Stimulated activated CD8-positive, alpha-beta memory T cell treated with anti-CD3 and anti-CD28 coated beads, Interleukin-2, amount 100 ng/mL, for 48 hours (primary cell): ENCODE measurements at regions not wholly inside any gene's neighbourhood (a gene's known extent, or its start where the extent isn't known, plus 50 kb on each side); places are given as distances from the start of the nearest gene placed in this dataset.

ENCODE experiments used
- DNase-seq, 2 donors: peaks; one replicate each; pipeline ENCODE4 v3.0.0-alpha.2; 2020; ENCODE audit warnings: low read depth in 2 of 2

GRCh38 chr5:125277494-125278154 is 531.2 kb upstream of the ZNF608 start:
- DNase-seq: no peak

- DNase-seq: no peak
Measured at GRCh38 chr5:125278711-125279110, 532.3 kb upstream of the ZNF608 start.

GRCh38 chr5:125281667-125282066 is 535.2 kb upstream of the ZNF608 start:
- DNase-seq: no peak

GRCh38 chr5:125283372-125283771 is 536.9 kb upstream of the ZNF608 start:
- DNase-seq: no peak

- DNase-seq: no peak
Measured at GRCh38 chr5:125286271-125286670, 539.8 kb upstream of the ZNF608 start.

GRCh38 chr5:125289606-125290005 is 543.2 kb upstream of the ZNF608 start:
- no peak for DNase-seq

- no peak for DNase-seq
Measured at GRCh38 chr5:125290935-125291334, 544.5 kb upstream of the ZNF608 start.

GRCh38 chr5:125291447-125291846 is 545.0 kb upstream of the ZNF608 start:
- DNase-seq: no peak

- no peak for DNase-seq
Measured at GRCh38 chr5:125293223-125293622, 546.8 kb upstream of the ZNF608 start.

GRCh38 chr5:125293726-125294125 is 547.3 kb upstream of the ZNF608 start:
- no peak for DNase-seq

- no peak for DNase-seq
Measured at GRCh38 chr5:125294844-125295243, 548.4 kb upstream of the ZNF608 start.

GRCh38 chr5:125295405-125295872 is 549.0 kb upstream of the ZNF608 start:
- no peak for DNase-seq

- DNase-seq: no peak
Measured at GRCh38 chr5:125298258-125298657, 551.8 kb upstream of the ZNF608 start.

- no peak for DNase-seq
Measured at GRCh38 chr5:125298746-125299379, 552.4 kb upstream of the ZNF608 start.

- no peak for DNase-seq
Measured at GRCh38 chr5:125301711-125302110, 555.3 kb upstream of the ZNF608 start.

- DNase-seq: no peak
Measured at GRCh38 chr5:125302577-125302976, 556.1 kb upstream of the ZNF608 start.

GRCh38 chr5:125306741-125307140 is 560.3 kb upstream of the ZNF608 start:
- no peak for DNase-seq

GRCh38 chr5:125310749-125311148 is 564.3 kb upstream of the ZNF608 start:
- DNase-seq: no peak

- no peak for DNase-seq
Measured at GRCh38 chr5:125311743-125312142, 565.3 kb upstream of the ZNF608 start.

GRCh38 chr5:125313555-125313954 is 567.1 kb upstream of the ZNF608 start:
- no peak for DNase-seq

- no peak for DNase-seq
Measured at GRCh38 chr5:125315306-125315705, 568.9 kb upstream of the ZNF608 start.

GRCh38 chr5:125316391-125316790 is 570.0 kb upstream of the ZNF608 start:
- no peak for DNase-seq

GRCh38 chr5:125316915-125317535 is 570.6 kb upstream of the ZNF608 start:
- no peak for DNase-seq
